ENCODE measurements at regions not wholly inside any gene's neighbourhood (a gene's known extent, or its start where the extent isn't known, plus 50 kb on each side); places are given as distances from the start of the nearest gene placed in this dataset.
"Not testable (repeated sequence)": the region's sequence is repeated elsewhere in the genome, so short reads cannot be mapped to it uniquely, and the experiment has no call there.

DNA sequence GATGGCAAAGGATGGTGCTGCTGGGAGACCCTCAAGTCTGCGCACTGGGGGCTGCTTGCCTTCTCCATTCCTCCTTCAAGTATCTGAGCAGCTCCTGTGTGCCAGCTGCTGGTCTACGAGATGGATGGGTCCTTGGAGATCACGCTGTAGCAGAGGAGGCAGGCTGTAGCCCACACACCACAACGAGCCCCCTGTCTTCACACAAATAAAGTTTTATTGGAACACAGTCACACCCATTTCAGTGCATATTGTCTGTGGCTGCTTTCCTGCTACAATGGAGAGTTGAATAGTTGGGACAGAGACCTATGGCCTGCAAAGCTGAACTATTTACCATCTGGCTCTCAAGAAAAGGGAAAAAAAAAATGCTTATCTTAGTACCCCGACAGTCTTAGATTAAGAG is 64.4 kb upstream of the KRTAP5-11 start:
- TF ChIP-seq, protein P1, sequence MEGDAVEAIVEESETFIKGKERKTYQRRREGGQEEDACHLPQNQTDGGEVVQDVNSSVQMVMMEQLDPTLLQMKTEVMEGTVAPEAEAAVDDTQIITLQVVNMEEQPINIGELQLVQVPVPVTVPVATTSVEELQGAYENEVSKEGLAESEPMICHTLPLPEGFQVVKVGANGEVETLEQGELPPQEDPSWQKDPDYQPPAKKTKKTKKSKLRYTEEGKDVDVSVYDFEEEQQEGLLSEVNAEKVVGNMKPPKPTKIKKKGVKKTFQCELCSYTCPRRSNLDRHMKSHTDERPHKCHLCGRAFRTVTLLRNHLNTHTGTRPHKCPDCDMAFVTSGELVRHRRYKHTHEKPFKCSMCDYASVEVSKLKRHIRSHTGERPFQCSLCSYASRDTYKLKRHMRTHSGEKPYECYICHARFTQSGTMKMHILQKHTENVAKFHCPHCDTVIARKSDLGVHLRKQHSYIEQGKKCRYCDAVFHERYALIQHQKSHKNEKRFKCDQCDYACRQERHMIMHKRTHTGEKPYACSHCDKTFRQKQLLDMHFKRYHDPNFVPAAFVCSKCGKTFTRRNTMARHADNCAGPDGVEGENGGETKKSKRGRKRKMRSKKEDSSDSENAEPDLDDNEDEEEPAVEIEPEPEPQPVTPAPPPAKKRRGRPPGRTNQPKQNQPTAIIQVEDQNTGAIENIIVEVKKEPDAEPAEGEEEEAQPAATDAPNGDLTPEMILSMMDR (IDR thresholded peaks at IDR 0.05; ENCODE audit: borderline replicate concordance, extremely low read depth, low read length, poor library complexity, severe bottlenecking): not testable (repeated sequence)
- not testable (repeated sequence) for TF ChIP-seq EZH2 (IDR thresholded peaks at IDR 0.05; ENCODE audit: borderline replicate concordance, low read depth, low read length, severe bottlenecking)

Data from DND-41 (cell line).